NCI-H2196 (cell line): ENCODE measurements at regions not wholly inside any gene's neighbourhood (a gene's known extent, or its start where the extent isn't known, plus 50 kb on each side); places are given as distances from the start of the nearest gene placed in this dataset.

ENCODE experiments used
- DNase-seq: peaks from one replicate; lab custom pipeline; 2025; ENCODE audit not compliant: unreplicated experiment; lab: John Stamatoyannopoulos, UW

DNA sequence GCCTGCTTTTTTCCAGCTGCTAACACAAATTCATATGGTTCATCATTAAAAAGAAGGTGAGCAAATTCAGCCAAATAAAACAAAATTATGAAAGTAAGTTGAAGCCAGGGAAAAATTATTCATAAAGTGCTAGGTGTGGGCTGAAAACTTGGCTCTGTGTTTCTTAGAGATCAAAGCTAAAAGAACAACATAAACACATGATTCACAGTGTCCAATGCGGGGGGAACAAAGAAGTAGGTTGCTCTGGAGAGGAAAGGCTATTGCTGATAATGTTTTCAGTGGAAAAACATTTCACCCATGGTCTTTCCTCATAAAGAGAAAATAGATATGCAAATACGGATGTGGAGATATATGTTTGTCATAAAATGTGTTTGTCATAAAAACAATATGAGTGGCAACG, 1691.5 kb upstream of the SLC10A2 start:
- no peak for DNase-seq

DNA sequence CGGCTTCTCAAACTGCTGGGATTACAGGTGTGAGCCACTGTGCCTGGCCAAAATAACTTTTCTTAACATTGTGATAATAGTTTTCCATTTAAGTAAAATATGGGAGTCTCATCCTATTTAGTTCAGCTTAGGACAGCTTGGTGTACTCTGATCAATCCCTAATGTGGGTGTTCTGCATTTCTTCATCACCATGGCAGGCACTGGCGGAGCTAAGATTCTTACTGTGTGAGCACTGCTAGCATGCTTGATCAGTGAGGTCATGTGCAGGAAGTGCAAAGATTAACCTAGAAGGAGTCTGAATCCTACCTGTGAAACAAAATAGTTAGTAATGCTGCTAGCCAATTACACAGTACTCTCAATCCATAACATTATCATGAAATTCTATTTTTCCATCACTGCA, 1684.2 kb upstream of the SLC10A2 start:
- DNase-seq, result no peak

DNA sequence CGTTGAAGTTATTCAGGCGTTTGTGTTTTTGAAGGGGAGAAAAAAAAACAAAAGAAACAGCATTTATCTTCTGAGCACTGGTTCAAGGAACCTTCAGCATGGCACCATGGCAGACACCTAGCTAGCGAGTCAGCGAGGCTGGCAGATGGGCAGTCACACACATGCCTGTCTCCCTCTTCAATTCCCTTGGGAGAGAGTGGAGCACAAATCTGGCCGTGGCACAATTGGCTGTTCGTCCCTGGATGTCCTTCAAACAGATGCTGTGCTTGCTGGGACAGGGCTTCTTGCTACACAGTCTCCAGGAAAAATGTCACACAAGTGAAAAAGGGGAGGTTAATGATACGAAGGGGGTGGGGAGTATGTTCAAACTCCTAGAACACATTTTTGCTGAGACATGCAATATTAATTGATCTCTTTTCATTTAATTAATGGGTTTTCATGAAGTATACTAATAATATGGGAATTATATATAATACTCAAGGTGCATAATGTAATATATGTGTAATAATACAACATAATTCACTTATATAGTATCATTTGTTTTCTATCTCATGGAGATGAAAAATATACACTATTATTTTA, 1674.5 kb upstream of the SLC10A2 start:
- DNase-seq, result no peak

DNA sequence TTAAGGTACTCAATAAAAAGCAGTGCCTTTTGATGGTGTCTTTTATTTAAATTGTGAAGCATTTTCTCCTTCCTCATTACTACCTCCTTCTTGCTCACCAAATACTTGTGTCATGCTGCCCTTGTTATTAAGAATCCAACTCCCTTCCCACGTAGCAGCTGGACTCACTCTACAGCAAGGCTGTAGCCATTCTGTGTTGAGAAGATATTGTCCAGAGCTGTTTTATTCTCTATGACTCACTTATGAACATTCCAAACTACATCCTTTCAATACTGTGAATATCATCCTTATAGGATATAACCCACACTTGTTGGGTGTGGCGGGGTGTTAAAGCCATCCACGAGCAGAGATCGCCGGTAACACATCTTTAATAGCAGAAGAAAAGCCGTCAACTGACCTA, 1671.5 kb upstream of the SLC10A2 start:
- DNase-seq, result no peak

DNA sequence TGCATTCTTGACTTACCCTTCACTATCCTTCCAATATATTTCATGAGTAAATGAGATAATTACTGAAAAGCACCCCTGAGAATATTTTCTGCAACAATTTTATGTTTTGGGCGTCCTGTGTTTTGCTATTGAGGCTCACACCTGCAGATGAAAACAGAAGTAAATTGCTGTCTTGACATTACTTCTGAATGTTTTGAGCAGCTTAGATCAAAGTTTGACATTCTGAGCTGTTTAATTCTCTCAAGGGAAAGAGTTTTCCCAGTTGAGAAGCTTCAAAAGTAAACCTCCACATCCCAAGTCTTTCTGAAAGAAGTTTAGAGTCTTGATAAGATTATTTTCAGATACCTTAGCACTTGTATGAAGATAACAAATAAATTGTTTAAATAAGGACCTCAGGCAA, 1667.2 kb upstream of the SLC10A2 start:
- no peak for DNase-seq

DNA sequence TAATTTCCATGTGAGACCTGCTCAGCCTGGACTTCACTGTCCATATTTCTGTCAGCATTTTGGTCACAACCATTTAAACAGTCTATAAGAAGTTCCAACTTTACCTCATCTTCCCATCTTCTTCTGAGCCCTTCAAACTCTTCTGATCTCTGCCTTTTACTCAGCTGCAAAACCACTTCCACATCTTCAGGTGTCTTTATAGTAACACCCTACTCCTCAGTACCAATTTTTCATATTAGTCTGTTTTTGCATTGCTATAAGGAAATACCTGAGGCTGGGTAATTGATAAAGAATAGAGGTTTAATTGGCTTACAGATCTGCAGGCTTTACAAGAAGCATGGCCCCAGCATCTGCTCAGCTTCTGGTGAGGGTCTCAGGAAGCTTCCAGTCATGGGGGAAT, 1648.9 kb upstream of the SLC10A2 start:
- DNase-seq, result no peak

DNA sequence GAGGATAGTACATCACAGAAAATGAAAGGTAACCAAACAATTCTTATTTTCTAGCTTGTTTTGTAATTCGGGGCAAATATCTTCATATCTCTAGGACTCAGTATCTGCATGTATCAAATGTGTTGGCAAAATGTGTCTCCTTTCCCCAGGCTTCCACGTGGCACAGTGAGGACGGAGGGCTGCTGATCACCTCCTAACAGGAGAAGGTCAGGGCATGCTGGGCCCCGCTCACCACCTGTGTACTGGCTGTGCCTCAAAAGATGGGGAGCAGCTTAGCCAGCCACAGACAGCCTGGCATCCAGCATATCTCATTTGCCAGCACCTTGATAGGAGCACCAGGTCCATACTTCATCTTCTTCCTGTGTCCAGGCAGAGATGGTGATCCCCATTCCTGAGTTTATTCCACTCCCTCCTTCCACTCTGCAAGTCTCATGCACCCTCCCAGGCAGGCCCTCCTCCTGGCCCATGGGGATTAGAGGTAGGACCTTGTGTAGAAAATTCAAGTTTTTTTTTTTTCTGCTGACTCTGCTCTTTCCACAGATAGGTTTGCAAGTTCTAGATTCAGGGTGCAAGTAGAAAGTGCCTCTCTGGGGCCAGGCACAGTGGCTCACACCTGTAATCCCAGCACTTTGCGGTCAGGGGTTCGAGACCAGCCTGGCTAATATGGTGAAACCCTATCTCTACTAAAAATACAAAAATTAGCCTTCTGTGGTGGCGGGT, 1639.0 kb upstream of the SLC10A2 start:
- DNase-seq, result no peak

DNA sequence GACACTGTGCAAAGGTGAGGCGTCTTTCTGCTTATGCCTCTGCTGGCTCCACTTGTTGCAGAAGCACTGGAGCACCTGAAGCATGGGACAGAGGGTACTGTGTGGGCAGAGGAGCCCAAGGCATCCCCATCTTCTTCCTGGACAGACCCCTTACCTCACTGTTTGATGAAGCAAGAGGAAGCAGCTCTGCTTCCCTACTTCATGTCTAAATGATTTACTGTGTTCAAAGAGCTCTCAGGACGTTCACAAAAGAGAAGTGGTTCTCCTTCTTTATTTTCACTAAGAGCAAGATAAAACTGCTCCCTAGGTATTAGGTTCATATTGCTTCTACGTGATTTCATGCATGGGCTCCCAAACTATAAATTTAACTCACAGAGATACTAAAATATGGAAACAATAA, 1635.4 kb upstream of the SLC10A2 start:
- no peak for DNase-seq

DNA sequence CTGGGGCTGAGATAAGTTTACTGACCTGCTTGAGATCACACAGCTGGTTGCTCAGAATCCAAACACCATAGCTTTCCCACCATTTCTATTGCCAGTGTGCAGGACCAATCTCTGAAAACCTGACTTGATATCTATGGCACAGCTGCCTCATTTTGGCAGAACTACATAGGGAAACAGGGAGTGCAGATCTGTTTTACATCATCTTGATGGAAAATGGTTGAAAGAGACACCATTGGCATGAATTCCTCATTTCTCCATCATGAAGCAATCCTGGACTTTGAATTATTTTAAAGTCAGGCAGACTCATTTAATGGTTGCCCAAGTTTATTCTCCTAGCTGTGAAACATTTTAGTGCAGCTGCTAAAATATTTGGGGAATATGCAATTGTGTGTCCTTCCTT, 1628.2 kb upstream of the SLC10A2 start:
- no peak for DNase-seq

DNA sequence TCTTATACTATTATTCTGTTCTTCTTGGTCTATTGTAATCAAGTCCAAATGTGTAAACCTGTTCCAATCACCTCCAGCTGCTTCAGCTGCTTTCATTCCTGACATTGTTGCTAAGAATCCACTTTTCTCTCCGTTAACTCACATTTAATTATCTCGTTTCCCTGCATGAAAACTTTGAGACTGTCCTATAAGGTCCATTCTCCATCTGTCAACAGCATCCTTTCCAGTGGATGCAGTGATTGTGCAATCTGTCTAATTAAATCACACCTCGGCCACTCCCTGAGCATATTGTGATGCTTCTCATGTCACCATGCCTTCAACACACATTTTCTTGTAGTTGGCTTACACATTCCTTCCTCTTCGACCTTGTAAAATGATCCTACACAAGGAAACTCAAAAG, 1626.9 kb upstream of the SLC10A2 start:
- no peak for DNase-seq

DNA sequence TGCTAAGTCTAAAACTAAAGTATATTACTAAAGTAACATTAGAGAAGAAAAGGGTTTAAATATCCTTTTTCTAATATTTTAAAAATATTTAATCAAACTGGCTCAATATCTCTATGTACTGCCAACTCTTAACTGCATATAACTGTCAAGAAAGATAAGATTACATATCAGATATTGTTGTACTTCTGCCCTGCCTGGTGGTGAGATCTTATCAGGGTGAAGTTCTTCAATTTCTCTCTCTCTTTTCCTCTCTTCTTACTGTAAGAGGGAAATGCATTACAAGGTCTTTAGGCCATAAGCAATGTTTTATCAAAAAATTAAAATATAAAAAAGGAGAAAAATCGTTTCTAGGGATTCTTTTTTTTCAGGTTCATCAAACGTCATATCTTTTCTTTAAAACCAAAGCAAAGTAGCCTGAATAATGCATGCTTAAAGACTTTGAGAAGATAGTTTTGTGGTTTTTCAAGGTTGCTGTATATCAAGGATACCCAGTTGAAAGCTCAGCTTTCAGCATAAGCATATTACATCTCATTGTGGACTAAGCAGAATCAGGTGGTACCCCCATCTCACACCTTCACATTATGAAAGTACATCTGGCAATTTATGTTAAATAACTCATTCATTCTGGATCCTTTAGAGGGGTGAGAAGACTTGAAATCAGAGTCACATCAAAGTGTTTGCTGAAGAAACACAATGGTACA, 1625.7 kb upstream of the SLC10A2 start:
- no peak for DNase-seq

DNA sequence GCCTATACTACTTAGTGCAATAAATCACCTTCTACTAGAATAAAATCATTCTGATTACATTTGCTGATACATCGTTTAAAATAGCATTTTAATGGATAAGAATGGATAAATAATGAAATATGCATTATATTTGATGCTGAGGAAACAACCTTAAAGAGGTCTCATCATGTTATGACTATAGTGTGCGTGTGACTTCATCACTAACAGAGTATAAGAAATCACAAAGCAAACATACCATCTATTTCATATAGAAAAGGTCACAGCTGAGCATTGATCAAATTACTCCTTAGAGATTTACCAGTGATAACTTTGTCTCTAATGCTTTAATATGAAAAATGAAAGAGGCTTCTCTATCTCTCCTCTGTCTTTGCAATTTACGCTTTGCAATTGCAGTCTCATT, 1620.3 kb upstream of the SLC10A2 start:
- DNase-seq, result no peak

DNA sequence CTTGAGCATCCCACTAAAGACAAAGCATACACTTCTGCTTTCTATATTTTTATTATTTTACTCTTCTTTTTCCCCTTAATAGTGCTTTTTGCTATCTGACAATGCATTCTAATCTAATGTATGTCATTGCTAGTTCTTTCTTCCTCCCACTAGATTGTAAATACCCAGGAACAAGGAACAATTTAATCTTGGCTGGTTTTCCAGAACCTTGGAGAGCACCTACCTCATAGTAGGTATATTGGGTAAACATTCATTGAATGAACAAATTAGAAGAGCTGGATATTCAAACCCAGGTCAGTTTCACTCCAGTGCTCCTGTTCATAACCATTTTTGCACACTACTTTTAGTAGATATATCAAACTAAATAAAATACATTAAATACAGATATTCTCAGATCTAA, 1617.6 kb upstream of the SLC10A2 start:
- no peak for DNase-seq

DNA sequence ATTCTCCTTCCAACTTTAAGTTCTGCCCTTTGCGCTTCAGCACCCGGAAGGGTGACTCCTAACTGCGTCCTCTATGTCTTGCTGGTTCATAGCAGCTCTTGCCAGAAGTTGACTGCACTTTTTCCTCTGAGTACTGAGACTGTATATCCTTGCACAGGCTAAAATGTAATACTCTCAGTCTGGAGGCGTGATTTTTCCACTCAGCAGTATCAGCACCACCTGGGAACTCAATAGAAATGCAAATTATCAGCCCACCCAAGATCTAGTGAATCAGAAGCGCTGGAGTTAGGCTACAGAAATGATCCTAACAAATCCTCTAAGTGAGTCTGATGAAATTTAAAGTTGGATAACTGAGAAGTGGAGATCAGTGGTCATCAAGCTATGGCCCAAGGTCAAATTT, 1611.9 kb upstream of the SLC10A2 start:
- DNase-seq, result no peak

DNA sequence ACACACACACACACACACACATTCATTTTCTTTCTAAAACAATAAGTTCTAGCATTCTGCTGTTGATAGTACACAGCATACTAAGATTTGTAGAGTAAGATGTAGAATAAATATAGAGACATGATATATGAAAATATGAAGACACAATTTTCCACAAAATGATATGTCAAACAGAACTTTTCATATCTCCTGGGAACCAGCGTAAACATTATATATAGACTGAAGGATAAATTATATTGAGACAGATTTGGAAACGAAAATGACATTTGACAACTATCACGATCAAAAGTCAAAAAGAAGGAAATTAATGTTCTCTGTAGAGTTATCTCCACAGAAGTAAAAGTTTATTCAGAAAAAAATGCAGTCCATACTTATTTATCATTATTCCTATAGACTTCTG, 1605.7 kb upstream of the SLC10A2 start:
- no peak for DNase-seq

DNA sequence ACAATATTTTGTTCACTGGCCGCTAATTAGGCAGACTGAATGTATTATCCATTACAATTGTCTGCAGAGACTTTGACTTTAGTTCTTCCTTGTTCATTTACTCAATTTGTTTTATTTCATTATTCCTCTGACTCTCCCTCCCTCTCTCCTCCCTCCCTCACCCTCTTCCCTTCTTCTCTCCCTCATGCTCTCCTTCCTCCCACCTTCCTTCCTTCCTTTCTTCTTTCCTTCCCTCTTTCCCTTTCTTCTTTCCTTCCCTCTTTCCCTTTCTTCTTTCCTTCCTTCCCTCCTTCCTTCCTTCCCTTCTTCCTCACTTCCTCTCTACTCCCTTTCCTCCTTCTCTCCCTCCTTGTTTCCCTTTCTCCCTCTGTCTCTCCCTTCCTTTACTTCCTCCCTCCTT, 1591.0 kb upstream of the SLC10A2 start:
- no peak for DNase-seq

DNA sequence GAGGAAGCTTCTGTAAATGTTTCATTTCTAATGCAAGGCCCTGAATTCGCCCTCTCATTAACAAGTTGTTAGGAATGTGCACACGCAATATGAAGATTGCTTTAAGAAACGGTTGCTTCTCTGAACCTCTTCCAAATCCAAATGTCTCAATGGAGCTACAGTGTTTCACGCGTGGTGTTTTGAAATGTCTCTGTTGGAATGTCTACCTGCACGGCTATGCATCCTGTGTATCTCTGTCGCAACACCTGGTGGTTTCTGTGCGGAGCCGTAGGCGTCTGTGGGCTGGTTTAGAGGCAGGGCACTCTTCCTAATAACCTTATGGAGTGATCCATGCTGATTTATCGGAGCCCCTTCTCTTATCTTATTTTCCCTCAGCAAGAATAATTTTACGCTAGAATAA, 1584.2 kb upstream of the SLC10A2 start:
- no peak for DNase-seq

DNA sequence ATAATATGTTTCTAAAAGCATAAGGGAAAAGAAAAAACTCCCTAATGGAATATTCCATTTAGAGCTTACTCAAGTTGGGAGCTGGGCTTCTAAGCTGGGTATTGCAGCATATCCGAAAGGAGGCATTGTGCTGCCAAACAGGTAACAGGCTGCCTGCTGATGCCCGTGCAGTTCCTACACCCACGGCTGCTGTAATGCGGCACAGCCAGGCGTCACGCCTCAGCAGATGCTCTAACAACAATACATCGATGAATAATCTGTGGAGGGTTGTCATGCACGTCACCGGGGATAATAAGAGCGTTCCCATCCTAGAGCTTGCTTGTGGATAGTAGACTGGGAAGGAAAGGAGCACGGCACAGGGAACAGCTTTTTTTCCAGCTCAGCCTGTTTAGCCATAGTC, 1582.1 kb upstream of the SLC10A2 start:
- no peak for DNase-seq

DNA sequence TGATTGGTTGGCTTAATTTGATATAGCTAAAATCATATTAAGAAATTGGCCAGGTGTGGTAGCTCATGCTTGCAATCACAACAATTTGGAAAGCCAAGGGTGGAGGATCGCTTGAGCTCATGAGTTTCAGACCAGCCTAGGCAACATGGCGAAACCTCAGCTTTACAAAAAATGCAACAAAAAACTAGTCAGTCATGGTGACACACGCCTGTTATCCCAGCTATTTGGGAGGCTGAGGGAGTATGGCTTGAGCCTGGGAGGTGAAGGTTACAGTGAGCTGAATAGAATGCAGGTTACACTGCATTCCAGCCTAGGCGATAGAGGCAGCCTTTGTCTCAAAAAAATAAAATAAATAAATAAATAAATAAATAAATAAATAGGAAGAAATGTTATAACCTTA, 1579.6 kb upstream of the SLC10A2 start:
- no peak for DNase-seq

DNA sequence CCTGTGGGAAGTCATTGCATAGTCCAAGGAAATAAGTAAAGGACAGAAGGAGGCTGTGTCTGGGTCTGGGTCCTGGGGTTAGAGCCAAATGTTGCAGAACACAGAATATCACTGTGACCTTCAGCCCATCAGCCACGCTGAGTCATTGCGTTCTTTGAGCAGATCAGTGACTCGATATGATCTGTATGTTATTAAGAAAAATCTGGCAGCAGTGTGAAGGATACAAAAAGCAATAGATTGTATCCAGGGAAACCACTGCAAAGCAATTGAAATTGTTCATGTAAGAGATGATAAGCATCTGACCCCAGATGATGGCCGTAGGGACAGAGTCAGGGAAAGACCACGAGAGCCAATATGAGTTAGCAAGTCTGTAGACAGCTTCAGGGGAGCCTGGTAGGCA, 1575.1 kb upstream of the SLC10A2 start:
- no peak for DNase-seq

DNA sequence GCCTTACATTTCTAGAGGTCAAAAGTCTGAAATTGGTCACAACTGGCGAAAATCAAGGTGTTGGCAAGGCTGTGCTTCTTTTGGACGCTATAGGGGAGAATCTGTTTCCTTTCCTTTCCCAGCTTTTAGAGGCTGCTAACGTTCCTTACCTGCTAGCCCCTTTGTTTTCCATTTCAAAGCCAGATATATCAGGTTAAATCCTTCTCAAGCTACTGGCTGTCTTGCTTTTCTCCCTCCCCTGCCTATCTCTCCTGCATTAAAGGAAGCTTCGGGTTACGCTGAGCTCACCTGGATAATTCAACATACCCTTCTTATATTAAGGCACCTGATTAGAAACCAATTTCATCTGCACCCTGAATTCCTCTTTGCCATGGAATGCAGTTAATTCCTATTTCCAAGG, 1569.7 kb upstream of the SLC10A2 start:
- DNase-seq, result no peak

DNA sequence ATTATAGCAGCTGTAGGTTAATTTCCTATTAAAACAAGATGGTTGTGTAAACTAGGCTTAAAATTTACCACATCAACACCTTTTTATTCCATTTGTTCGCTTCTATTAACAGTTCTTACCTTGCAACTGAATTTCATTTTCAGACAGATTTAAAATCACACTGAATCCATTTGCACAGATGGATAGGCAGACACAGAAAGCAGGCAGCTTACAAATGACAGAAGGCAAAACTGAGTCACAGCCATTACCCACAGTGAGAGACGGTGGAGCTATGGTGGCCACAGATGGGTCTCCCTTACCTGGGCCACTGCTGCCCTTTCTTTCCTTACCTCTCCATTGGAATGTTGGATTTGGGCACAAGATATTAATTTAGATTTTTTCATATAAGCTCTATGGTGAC, 1567.8 kb upstream of the SLC10A2 start:
- no peak for DNase-seq

DNA sequence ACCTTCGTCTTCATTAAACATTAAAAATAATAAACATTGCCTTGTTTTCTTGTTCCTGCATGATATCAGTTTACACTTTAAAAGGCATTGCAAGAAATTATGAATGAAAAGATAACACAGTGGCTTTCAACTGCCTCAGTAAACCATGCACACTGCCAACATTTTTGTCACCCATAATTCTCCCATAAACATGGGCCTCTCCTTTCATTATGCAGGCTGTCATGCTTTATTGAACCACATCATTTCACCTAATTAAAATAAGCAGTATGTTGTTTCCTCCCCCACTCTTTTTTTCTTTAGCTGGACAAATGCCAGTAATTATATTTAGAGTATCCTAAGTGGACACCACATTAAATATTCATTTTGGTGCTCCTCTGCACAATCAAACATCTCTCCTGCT, 1566.5 kb upstream of the SLC10A2 start:
- no peak for DNase-seq
